Vagina (tissue), 2 donors: ENCODE measurements at regions not wholly inside any gene's neighbourhood (a gene's known extent, or its start where the extent isn't known, plus 50 kb on each side); places are given as distances from the start of the nearest gene placed in this dataset.

Experiments used
- DNase-seq, 2 donors: peaks; one replicate each; pipeline ENCODE4 v3.0.0-alpha.2; 2017; ENCODE audit errors: extremely low spot score in 2 of 2
- H3K27ac ChIP-seq: fragments of 200-600 bp; sonication (generic); one replicate; pipeline ENCODE4 v1.5.1; 2019
- H3K27me3 ChIP-seq: fragments of 200-600 bp; sonication (generic); one replicate; pipeline ENCODE4 v1.5.1; 2019
- H3K36me3 ChIP-seq, 2 donors: fragments of 200-600 bp; sonication (generic); one replicate each; pipeline ENCODE4 v1.5.1; 2017 to 2019
- H3K4me1 ChIP-seq: fragments of 200-600 bp; sonication (generic); one replicate; pipeline ENCODE4 v1.5.1; 2019
- H3K4me3 ChIP-seq, 2 donors: fragments of 200-600 bp; sonication (generic); 1 replicate in 1 of 2; 2 replicates in 1 of 2; pipeline ENCODE4 v1.5.1; 2016 to 2019
- H3K9me3 ChIP-seq: fragments of 200-600 bp; sonication (generic); one replicate; pipeline ENCODE4 v1.5.1; 2019
- CTCF ChIP-seq, 3 experiments: fragments of 450-650 bp in 2 of 3; fragments of 200-600 bp in 1 of 3; sonication (generic) in 1 of 3; IDR thresholded peaks; one replicate each; pipeline ENCODE4 v1.5.1; 2017 to 2019; ENCODE audit warnings: antibody characterized with exemption in 3 of 3, mild to moderate bottlenecking in 2 of 3, moderate library complexity in 2 of 3
- POLR2A ChIP-seq, 2 donors: fragments of 450-650 bp; IDR thresholded peaks; one replicate each; pipeline ENCODE4 v1.6.1; 2017; ENCODE audit warnings: antibody characterized with exemption in 2 of 2, mild to moderate bottlenecking in 2 of 2, moderate library complexity in 2 of 2
- POLR2AphosphoS5 ChIP-seq, 2 donors: sonication (generic); formaldehyde crosslinking; IDR thresholded peaks; one replicate each; pipeline ENCODE4 v1.9.0; 2017; ENCODE audit warnings: antibody characterized with exemption in 2 of 2, mild to moderate bottlenecking in 2 of 2, low read depth in 1 of 2; ENCODE audit not compliant: insufficient read depth in 1 of 2
- intact Hi-C: fragments of 100-400 bp; cut with DNase I; formaldehyde crosslinking; loops from one replicate; pipeline ENCODE4 v1.15.1; 2023

GRCh38 chr12:97316321-97316720, 146.3 kb upstream of the RMST start:
- H3K36me3 ChIP-seq: no peaks in the 10 kb centered on the region
- H3K27me3 ChIP-seq: no peaks in the 10 kb centered on the region
- H3K27ac ChIP-seq: no peak overlapping the region
- intact Hi-C loops: no loop called here
- no peak overlapping the region for H3K4me3 ChIP-seq
- no peak for TF ChIP-seq CTCF (IDR thresholded peaks at IDR 0.05)
- TF ChIP-seq POLR2AphosphoS5 (IDR thresholded peaks at IDR 0.05; ENCODE audit: insufficient read depth in 1 of 2, low read depth in 1 of 2): no peak
- TF ChIP-seq POLR2A (IDR thresholded peaks at IDR 0.05): no peak
- H3K4me1 ChIP-seq: no peaks in the 10 kb centered on the region
- DNase-seq: no peak
- H3K9me3 ChIP-seq: no peaks in the 10 kb centered on the region

GRCh38 chr12:97321621-97322020, 141.0 kb upstream of the RMST start:
- H3K9me3 ChIP-seq: no peaks in the 10 kb centered on the region
- H3K4me1 ChIP-seq: no peaks in the 10 kb centered on the region
- TF ChIP-seq CTCF (IDR thresholded peaks at IDR 0.05) (no peak), POLR2A (IDR thresholded peaks at IDR 0.05) (no peak), POLR2AphosphoS5 (IDR thresholded peaks at IDR 0.05; ENCODE audit: insufficient read depth in 1 of 2, low read depth in 1 of 2) (no peak)
- no peak for DNase-seq
- no peaks in the 10 kb centered on the region for H3K36me3 ChIP-seq
- peak overlapping the region; percentile 17 for H3K27ac ChIP-seq
- no peaks in the 10 kb centered on the region for H3K27me3 ChIP-seq
- no peak overlapping the region for H3K4me3 ChIP-seq
- intact Hi-C loops: no loop called here

- no peak for DNase-seq
- H3K27ac ChIP-seq: no peak overlapping the region
- no peak for TF ChIP-seq POLR2A (IDR thresholded peaks at IDR 0.05)
- no peak for TF ChIP-seq CTCF (IDR thresholded peaks at IDR 0.05)
- no peak for TF ChIP-seq POLR2AphosphoS5 (IDR thresholded peaks at IDR 0.05; ENCODE audit: insufficient read depth in 1 of 2, low read depth in 1 of 2)
- H3K4me1 ChIP-seq: no peaks in the 10 kb centered on the region
- no peaks in the 10 kb centered on the region for H3K36me3 ChIP-seq
- H3K4me3 ChIP-seq: no peak overlapping the region
- no peaks in the 10 kb centered on the region for H3K9me3 ChIP-seq
- intact Hi-C loops: no loop called here
- H3K27me3 ChIP-seq: no peaks in the 10 kb centered on the region
Observed at GRCh38 chr12:97322388-97322787, 140.2 kb upstream of the RMST start.

GRCh38 chr12:97323154-97323553, 139.4 kb upstream of the RMST start:
- Histone ChIP-seq H3K27ac (no peak overlapping the region), H3K27me3 (no peaks in the 10 kb centered on the region), H3K4me1 (no peaks in the 10 kb centered on the region), H3K9me3 (no peaks in the 10 kb centered on the region), H3K36me3 (no peaks in the 10 kb centered on the region), H3K4me3 (no peak overlapping the region)
- no peak for DNase-seq
- intact Hi-C loops: no loop called here
- TF ChIP-seq CTCF (IDR thresholded peaks at IDR 0.05): no peak
- TF ChIP-seq POLR2AphosphoS5 (IDR thresholded peaks at IDR 0.05; ENCODE audit: insufficient read depth in 1 of 2, low read depth in 1 of 2): no peak
- no peak for TF ChIP-seq POLR2A (IDR thresholded peaks at IDR 0.05)

GRCh38 chr12:97324471-97324870, 138.1 kb upstream of the RMST start:
- H3K9me3 ChIP-seq: no peaks in the 10 kb centered on the region
- H3K27me3 ChIP-seq: no peaks in the 10 kb centered on the region
- no peaks in the 10 kb centered on the region for H3K36me3 ChIP-seq
- no peak overlapping the region for H3K4me3 ChIP-seq
- DNase-seq: no peak
- no peaks in the 10 kb centered on the region for H3K4me1 ChIP-seq
- intact Hi-C loops: no loop called here
- H3K27ac ChIP-seq: no peak overlapping the region
- TF ChIP-seq POLR2A (IDR thresholded peaks at IDR 0.05) (no peak), POLR2AphosphoS5 (IDR thresholded peaks at IDR 0.05; ENCODE audit: insufficient read depth in 1 of 2, low read depth in 1 of 2) (no peak), CTCF (IDR thresholded peaks at IDR 0.05) (no peak)
